ENCODE measurements at regions not wholly inside any gene's neighbourhood (a gene's known extent, or its start where the extent isn't known, plus 50 kb on each side); places are given as distances from the start of the nearest gene placed in this dataset.
A peak's percentile ranks its signal among the peaks of the same experiment; 100 is the strongest.

DNA sequence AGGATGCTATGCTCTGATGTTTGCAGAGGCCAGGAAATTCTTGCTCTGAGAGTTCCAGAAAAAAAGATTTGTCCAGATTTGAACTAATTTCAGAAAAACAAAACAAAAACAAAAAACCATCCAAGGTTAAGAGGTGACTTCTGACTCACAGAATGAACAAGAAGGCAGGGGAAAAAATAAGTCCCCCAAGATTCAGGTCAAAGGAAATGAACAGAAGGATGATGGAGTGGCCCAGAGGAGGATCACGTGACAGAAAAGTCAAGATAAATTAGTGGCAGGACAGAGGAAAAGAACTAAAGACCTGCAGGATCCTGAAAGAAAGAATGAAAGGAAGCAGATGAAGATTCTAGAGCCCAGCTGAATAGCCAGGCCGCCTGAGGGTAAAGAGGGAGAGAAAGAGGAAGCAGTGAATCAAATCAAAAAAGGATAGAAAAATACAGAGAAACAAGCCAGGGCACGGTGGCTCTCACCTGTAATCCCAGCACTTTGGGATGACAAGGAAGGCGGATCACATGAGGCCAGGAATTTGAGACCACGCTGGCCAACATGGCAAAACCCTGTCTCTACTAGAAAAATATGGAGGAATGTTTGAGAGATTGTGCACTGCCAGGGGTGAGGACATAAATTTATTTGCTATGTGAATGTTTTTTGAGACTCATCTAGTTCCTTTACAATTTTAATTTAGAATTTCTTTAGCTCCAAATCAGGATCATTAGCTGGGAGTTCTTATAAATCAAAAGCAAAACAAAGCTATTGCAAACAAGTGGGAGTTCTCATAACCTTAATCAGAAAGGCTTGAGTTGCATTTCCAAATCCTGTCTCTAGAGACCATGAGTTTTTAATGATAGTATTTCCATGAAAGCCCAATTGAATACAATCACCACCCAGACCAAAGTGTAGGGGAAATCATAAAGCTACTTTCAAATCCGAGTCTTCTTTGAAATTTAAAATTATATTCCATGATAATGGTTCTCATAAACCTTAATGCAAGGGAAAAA lies 217.1 kb upstream of the PLEKHG7 start (continued):
- TF ChIP-seq SREBF1 (IDR thresholded peaks at IDR 0.05; ENCODE audit: low read length) (no peak), NR2F1 (conservative IDR thresholded peaks at IDR 0.05) (peak; percentile 67; the same call in 1 of the 2 replicates), RCOR1 (conservative IDR thresholded peaks at IDR 0.05; ENCODE audit: low read depth, low read length) (no peak), BHLHE40 (IDR thresholded peaks at IDR 0.05; ENCODE audit: borderline replicate concordance in 1 of 2, low read depth in 2 of 2, low read length in 1 of 2) (peak; percentile 27 to 76; a peak in 2 of 4 replicates), IKZF2 (IDR thresholded peaks at IDR 0.05) (peak; percentile 50 to 57; a peak in 3 of 4 replicates), EED (IDR thresholded peaks at IDR 0.05; ENCODE audit: low read depth) (peak; percentile 63; the same call in 1 of the 2 replicates), CBX5 (IDR thresholded peaks at IDR 0.05; ENCODE audit: low read depth) (0 out of 2 replicates have a peak, but pooled peaks have one; percentile 19), FOXM1 (IDR thresholded peaks at IDR 0.05; ENCODE audit: low read depth, low read length) (0 out of 2 replicates have a peak, but pooled peaks have one; percentile 15), SUPT20H (IDR thresholded peaks at IDR 0.05; ENCODE audit: borderline replicate concordance, control insufficient read depth, low read depth, low read length) (no peak), USF2 (IDR thresholded peaks at IDR 0.05; ENCODE audit: borderline replicate concordance, low read depth, low read length) (peak; percentile 27; the same call in 1 of the 2 replicates), ATF7 (IDR thresholded peaks at IDR 0.05; ENCODE audit: low read depth) (no peak), NFYA (IDR thresholded peaks at IDR 0.05; ENCODE audit: borderline replicate concordance, low read depth, low read length) (no peak), ZNF274 (IDR thresholded peaks at IDR 0.05; ENCODE audit: insufficient read depth, insufficient read length) (no peak)
- TF ChIP-seq, protein P1, sequence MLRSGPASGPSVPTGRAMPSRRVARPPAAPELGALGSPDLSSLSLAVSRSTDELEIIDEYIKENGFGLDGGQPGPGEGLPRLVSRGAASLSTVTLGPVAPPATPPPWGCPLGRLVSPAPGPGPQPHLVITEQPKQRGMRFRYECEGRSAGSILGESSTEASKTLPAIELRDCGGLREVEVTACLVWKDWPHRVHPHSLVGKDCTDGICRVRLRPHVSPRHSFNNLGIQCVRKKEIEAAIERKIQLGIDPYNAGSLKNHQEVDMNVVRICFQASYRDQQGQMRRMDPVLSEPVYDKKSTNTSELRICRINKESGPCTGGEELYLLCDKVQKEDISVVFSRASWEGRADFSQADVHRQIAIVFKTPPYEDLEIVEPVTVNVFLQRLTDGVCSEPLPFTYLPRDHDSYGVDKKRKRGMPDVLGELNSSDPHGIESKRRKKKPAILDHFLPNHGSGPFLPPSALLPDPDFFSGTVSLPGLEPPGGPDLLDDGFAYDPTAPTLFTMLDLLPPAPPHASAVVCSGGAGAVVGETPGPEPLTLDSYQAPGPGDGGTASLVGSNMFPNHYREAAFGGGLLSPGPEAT (IDR thresholded peaks at IDR 0.05; ENCODE audit: low read depth): 0 out of 2 replicates have a peak, but pooled peaks have one; percentile 32
- TF ChIP-seq, protein P2, sequence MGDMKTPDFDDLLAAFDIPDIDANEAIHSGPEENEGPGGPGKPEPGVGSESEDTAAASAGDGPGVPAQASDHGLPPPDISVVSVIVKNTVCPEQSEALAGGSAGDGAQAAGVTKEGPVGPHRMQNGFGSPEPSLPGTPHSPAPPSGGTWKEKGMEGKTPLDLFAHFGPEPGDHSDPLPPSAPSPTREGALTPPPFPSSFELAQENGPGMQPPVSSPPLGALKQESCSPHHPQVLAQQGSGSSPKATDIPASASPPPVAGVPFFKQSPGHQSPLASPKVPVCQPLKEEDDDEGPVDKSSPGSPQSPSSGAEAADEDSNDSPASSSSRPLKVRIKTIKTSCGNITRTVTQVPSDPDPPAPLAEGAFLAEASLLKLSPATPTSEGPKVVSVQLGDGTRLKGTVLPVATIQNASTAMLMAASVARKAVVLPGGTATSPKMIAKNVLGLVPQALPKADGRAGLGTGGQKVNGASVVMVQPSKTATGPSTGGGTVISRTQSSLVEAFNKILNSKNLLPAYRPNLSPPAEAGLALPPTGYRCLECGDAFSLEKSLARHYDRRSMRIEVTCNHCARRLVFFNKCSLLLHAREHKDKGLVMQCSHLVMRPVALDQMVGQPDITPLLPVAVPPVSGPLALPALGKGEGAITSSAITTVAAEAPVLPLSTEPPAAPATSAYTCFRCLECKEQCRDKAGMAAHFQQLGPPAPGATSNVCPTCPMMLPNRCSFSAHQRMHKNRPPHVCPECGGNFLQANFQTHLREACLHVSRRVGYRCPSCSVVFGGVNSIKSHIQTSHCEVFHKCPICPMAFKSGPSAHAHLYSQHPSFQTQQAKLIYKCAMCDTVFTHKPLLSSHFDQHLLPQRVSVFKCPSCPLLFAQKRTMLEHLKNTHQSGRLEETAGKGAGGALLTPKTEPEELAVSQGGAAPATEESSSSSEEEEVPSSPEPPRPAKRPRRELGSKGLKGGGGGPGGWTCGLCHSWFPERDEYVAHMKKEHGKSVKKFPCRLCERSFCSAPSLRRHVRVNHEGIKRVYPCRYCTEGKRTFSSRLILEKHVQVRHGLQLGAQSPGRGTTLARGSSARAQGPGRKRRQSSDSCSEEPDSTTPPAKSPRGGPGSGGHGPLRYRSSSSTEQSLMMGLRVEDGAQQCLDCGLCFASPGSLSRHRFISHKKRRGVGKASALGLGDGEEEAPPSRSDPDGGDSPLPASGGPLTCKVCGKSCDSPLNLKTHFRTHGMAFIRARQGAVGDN (IDR thresholded peaks at IDR 0.05): 0 out of 2 replicates have a peak, but pooled peaks have one; percentile 41

Data from GM12878 (cell line).